ENCODE measurements at regions not wholly inside any gene's neighbourhood (a gene's known extent, or its start where the extent isn't known, plus 50 kb on each side); places are given as distances from the start of the nearest gene placed in this dataset.

DNA sequence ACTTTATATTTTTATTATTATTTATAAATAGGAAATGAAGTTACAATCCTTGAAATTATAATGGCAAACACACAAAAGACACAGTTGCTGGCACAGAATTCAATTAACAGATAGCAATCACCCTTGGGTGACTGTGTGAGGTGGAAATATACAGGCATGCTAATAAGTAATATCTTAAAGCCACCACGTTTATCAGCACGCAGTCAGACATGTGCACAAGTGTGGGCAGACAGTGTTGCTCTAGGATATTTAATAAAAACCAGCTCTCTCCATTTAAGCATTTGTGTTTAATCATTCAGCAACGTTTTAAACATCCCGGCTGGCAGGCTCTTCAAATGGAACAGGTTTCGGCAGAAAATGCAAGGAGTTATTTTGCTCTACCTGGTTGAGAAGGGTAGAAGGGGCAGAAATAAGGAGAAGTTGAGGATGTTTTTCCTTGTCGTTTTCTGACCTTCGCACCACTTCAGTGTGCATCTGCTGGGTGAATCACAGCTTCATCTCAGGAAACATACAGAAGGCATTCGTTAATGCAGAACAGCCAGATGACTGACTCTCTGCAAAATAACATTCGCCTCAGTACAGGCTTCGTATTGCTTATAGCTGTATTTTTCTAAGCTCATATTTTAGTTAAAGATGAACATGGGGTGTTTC lies 585.1 kb downstream of the QKI start:
- Histone ChIP-seq H3K27ac (no peak overlapping the region), H3K4me1 (no peaks in the 10 kb centered on the region), H3K36me3 (no peaks in the 10 kb centered on the region), H3K27me3 (no peaks in the 10 kb centered on the region), H3K9me3 (no peaks in the 10 kb centered on the region), H3K4me3 (no peak overlapping the region)
- intact Hi-C loops (cut with DNase I; ENCODE audit: low total_unique reads) (no loop called here), in situ Hi-C loops (cut with MboI; ENCODE audit: low sequenced_read_pairs in 4 of 4) (loop anchor here in 1 of 4 donors (25.0 kb wide), 1 partner anchor 913 kb away; no protein-coding TSS in a partner anchor)
- TF ChIP-seq POLR2A (IDR thresholded peaks at IDR 0.05): no peak
- TF ChIP-seq, protein P1, sequence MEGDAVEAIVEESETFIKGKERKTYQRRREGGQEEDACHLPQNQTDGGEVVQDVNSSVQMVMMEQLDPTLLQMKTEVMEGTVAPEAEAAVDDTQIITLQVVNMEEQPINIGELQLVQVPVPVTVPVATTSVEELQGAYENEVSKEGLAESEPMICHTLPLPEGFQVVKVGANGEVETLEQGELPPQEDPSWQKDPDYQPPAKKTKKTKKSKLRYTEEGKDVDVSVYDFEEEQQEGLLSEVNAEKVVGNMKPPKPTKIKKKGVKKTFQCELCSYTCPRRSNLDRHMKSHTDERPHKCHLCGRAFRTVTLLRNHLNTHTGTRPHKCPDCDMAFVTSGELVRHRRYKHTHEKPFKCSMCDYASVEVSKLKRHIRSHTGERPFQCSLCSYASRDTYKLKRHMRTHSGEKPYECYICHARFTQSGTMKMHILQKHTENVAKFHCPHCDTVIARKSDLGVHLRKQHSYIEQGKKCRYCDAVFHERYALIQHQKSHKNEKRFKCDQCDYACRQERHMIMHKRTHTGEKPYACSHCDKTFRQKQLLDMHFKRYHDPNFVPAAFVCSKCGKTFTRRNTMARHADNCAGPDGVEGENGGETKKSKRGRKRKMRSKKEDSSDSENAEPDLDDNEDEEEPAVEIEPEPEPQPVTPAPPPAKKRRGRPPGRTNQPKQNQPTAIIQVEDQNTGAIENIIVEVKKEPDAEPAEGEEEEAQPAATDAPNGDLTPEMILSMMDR (IDR thresholded peaks at IDR 0.05 in 4 of 5, conservative IDR thresholded peaks at IDR 0.05 in 1 of 5): no peak
- ATAC-seq (no peak), DNase-seq (no peak)

DNA sequence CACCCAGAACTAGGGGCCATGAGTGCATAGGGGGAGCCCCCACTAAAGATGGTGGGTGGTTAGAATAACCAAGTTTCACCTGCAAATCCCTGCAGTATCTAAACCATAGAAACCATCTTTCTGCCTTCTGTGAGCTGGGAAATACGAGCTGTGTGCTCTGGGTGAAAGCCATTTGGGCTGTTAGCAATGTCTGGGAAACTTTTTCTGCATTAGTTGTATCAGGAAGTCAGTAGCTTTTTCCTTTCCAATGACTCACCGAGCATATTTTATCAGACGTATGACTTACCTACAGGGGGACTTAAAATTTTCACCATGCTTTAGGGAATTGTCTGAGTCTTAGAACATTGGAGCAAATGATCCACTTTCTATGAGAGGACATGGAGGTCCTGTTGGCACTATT lies 584.0 kb downstream of the QKI start:
- no peak overlapping the region for H3K27ac ChIP-seq
- intact Hi-C loops (cut with DNase I; ENCODE audit: low total_unique reads) (no loop called here), in situ Hi-C loops (cut with MboI; ENCODE audit: low sequenced_read_pairs in 4 of 4) (loop anchor here in 1 of 4 donors (25.0 kb wide), 1 partner anchor 914 kb away; no protein-coding TSS in a partner anchor)
- no peaks in the 10 kb centered on the region for H3K27me3 ChIP-seq
- H3K36me3 ChIP-seq: no peaks in the 10 kb centered on the region
- DNase-seq: no peak
- no peak overlapping the region for H3K4me3 ChIP-seq
- H3K4me1 ChIP-seq: no peaks in the 10 kb centered on the region
- TF ChIP-seq, protein P1 (IDR thresholded peaks at IDR 0.05 in 4 of 5, conservative IDR thresholded peaks at IDR 0.05 in 1 of 5): no peak
- no peak for TF ChIP-seq POLR2A (IDR thresholded peaks at IDR 0.05)
- ATAC-seq: no peak
- no peaks in the 10 kb centered on the region for H3K9me3 ChIP-seq

DNA sequence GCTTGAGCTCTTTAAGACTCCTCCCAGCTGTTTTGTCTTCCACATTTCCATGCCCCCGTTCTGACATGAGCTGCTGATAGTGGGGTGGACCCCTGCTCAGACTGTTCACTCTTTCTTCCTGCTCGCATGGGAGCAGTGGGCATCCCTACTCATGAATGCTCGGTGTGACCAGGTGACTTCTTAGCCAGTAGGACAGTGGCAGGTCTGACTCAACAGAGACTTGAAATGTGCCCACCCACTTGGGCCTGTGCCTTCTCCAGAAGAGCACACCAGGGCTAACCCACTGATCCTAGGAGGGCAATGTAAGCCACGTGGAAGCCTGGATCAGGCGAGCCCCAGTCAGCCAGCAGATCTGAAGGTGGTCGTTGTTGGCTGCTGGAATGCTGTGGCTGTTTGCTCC lies 582.0 kb downstream of the QKI start:
- no peak for ATAC-seq
- in situ Hi-C loops (cut with MboI; ENCODE audit: low sequenced_read_pairs in 4 of 4) (loop anchor here in 1 of 4 donors (25.0 kb wide), 1 partner anchor 916 kb away; no protein-coding TSS in a partner anchor), intact Hi-C loops (cut with DNase I; ENCODE audit: low total_unique reads) (no loop called here)

DNA sequence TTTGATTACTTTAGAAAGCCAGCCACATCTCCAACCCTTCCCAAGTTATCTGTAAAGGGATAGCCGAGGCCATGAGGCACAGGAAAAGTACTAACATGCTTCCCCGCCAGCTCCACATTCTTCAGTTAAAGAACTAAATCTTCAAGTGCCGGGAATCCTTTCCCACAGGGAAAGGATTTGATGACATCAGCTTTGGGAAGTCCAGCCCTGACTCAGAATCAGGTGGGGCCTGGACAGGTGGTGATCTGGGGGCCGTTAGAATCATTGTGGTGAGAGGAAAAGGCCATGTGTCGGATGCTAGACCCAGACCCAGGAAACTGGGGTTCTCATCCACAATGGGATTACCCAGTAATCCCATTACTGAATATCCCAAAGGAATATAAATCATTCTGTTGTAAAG lies 580.0 kb downstream of the QKI start:
- no peak overlapping the region for H3K4me3 ChIP-seq
- H3K4me1 ChIP-seq: no peaks in the 10 kb centered on the region
- H3K27me3 ChIP-seq: no peaks in the 10 kb centered on the region
- H3K27ac ChIP-seq: no peak overlapping the region
- intact Hi-C loops (cut with DNase I; ENCODE audit: low total_unique reads) (no loop called here), in situ Hi-C loops (cut with MboI; ENCODE audit: low sequenced_read_pairs in 4 of 4) (loop anchor here in 1 of 4 donors (25.0 kb wide), 1 partner anchor 918 kb away; no protein-coding TSS in a partner anchor)
- TF ChIP-seq, protein P1 (IDR thresholded peaks at IDR 0.05 in 4 of 5, conservative IDR thresholded peaks at IDR 0.05 in 1 of 5): no peak
- TF ChIP-seq POLR2A (IDR thresholded peaks at IDR 0.05): no peak
- no peak for ATAC-seq
- no peaks in the 10 kb centered on the region for H3K9me3 ChIP-seq
- no peaks in the 10 kb centered on the region for H3K36me3 ChIP-seq
- no peak for DNase-seq

More for the DNA sequence above, 582.0 kb downstream of the QKI start:
- H3K9me3 ChIP-seq: no peaks in the 10 kb centered on the region
- TF ChIP-seq, protein P1 (IDR thresholded peaks at IDR 0.05 in 4 of 5, conservative IDR thresholded peaks at IDR 0.05 in 1 of 5): no peak
- no peak for TF ChIP-seq POLR2A (IDR thresholded peaks at IDR 0.05)
- no peak overlapping the region for H3K4me3 ChIP-seq
- DNase-seq: no peak
- no peaks in the 10 kb centered on the region for H3K4me1 ChIP-seq
- H3K27ac ChIP-seq: no peak overlapping the region
- no peaks in the 10 kb centered on the region for H3K36me3 ChIP-seq
- no peaks in the 10 kb centered on the region for H3K27me3 ChIP-seq

All from gastrocnemius medialis (tissue), 4 donors.